GM18870 (cell line): ENCODE measurements at regions not wholly inside any gene's neighbourhood (a gene's known extent, or its start where the extent isn't known, plus 50 kb on each side); places are given as distances from the start of the nearest gene placed in this dataset.
"Not testable (repeated sequence)": the region's sequence is repeated elsewhere in the genome, so short reads cannot be mapped to it uniquely, and the experiment has no call there.

Experiments used
- ATAC-seq: cut with Tn5 transposase; IDR thresholded peaks from one replicate; pipeline ENCODE4 v1.9.1; 2021; ENCODE audit warnings: moderate library complexity; ENCODE audit not compliant: unreplicated experiment

DNA sequence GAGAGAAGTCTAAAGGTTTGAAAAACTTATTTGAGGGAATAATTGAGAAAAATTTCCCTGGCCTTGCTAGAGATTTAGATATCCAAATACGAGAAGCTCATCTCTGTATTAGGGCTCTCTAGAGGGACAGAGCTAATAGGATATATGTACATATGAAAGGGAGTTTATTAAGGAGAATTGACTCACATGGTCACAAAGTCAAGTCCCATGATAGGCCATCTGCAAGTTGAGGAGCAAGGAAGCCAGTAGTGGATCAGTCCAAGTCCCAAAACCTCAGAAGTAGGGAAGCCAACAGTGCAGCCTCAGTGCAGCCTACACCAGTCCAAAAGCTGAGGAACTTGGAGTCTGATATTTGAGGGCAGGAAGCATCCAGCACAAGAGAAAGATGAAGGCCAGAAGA is 126.7 kb downstream of the PJA2 start:
- ATAC-seq = not testable (repeated sequence)

DNA sequence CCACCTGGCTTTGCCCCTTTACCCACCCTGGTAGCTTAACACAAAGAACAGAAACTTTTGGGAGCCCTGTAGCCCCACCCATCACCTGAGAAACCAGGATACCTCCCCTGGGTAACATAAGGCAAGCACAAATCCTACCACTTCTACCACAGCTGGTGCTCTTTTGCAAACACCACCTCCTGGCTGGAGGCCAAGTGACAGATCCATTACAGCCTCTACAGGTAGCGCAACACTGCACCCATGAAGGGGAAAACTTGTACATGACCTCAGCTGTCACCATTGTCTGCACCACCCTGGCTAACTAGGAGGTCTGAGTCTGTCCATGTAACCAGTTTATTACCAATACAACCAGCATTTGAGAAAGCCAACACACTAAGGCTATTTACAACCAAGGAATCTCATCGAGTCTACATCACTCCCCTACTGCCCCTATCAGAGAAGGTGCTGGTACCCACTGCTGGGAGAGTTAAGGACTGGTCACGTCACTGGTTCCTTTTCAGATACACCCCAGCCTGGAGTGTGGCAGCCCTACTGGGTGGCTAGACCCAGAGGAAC is 128.6 kb downstream of the PJA2 start:
- no peak for ATAC-seq

DNA sequence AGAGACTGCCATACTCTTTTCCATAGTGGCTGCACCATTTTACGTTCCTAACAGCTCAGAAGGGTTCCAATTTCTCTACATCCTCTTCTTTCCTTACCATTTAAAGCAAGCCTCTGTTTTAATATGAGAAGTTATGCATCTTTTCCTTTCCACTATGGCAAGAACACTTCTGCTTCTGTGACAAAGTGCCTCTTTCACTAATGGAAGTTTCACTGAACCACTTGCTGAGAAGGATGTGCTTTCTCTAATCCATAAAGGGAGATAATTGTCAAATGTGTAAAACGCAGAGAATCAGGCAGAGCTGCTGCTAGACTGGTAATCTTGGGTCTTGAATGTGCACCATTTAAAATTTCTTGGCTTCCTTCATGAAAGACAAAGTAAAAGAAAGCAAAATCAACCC is 131.6 kb downstream of the PJA2 start:
- no peak for ATAC-seq

DNA sequence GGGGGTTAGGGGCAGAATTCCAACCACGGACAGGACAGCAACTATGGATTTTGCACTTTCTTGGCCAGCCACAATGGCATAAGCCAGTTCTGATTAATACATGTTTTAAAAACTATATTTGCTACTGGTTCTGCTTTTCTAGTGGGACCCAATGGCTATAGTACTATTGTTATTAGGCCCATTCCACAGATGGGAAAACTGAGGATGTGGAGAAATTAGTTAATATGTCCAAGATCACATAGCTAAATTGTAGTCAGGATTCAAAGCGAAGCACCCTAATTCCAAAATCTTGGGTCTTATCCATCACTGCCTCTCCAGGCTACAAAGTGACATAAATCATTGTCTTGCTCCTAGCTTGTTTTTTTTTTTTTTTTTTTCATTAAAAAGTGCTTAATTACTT is 133.9 kb downstream of the PJA2 start:
- no peak for ATAC-seq

DNA sequence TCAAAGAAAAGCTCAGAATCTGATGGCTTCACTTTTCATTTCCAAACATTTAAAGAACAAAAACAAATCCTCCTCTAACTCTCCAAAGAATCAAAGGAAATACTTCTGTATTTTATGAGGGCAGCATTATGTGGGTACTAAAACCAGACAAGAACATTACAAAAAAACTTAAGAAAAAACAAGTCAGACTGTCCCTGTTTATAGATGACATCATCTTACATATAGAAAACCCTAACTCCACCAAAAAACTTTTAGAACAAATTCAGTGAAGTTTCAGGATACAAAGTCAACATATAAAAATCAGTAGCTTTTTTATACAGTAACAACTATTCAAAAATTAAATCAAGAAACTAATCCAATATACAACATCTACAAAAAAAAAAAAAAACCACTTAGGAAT is 136.2 kb downstream of the PJA2 start:
- no peak for ATAC-seq

DNA sequence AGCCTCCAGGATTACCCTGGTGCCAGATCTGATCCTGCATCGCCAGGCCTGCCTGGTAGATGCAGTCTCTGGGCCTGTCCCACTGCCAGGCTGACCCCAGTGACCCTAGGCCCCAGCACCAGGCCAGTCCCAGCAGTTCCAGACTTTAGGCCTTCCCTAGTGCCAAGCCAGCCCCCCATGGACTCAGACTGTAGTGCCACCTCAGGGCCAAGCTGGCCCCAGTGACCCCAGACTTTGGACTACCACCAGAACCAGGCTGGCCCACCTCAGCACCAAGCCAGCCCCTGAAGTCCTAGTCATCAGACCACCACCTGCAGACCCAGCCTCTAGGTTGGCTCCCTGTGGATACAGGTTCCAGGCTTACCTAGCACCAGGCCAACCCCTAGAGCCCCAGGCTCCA is 142.5 kb downstream of the PJA2 start:
- ATAC-seq = no peak

DNA sequence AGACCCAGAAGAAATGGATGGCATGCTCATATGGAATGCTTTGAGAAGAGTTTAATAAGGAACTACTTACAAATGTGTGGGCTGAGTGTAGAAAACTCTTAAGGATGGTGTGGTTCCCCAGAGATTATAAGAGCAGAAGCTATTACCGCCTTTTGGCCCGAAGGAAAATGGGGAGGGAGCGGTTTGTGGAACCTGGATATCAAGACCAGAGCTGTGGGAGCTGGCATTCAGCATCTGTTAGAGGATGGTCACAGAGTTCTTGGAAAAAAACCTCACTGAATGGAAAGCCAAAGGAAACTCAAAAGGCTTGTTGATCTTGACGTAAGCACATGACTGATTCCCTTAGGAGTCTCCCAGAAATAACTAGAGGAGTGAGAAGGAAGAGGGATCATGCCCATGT is 151.0 kb downstream of the PJA2 start:
- ATAC-seq = no peak

DNA sequence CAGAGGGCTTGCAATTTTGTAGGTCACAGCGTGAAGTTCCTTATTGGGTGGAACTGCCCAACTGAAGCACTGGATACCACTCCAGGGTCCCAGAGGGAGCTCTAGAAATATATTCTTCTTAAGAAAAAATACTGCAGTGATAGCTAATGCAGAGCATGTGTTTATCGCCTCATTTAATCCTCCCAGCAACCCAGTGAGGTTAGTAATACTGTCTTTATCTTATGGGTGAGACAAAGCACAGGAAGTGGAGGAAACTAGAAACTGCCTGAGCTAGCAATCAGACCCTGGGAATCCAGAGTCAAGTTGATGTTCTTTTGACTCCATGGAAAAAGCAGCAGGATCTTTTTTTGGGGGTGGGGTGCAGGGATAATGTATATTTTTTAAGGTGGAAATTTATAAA is 153.3 kb downstream of the PJA2 start:
- no peak for ATAC-seq

DNA sequence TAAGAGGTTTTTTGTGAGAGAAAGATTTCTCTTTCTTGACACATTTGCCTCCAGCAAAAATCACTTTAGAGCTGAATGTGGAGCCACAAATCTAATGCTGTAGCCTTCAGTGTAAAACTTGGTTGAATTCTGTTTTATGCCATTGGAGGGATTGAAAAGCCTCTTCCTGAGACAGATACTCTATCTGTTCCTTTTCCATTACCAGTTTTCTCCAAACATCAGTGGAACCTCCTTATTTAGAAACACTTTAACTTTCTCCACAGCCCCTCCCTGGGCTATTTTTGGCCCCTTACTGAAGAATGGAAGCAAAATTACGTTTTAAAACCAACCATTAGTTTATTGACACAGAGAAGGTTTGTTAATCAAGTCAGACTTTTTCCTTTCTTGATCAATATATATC is 155.3 kb downstream of the PJA2 start:
- ATAC-seq = no peak

DNA sequence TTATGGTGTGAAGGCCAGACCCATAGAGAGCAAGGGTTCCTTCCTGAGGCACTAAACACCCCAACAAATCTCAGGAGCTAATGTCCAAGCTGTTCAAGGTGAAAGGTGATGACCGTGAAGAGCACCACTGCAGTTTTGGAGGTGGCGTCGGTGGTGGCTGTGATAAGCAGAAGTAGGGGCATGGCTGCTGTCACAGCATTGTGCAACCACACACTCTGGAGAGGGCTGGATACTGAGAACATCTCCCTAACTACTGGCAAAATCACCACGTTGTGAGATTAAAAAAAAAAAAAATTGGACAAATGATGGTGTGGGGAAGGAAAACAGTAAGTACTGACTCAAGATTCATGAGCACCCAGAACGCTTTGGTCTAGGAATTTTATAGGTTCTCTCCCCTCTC is 156.5 kb downstream of the PJA2 start:
- no peak for ATAC-seq

DNA sequence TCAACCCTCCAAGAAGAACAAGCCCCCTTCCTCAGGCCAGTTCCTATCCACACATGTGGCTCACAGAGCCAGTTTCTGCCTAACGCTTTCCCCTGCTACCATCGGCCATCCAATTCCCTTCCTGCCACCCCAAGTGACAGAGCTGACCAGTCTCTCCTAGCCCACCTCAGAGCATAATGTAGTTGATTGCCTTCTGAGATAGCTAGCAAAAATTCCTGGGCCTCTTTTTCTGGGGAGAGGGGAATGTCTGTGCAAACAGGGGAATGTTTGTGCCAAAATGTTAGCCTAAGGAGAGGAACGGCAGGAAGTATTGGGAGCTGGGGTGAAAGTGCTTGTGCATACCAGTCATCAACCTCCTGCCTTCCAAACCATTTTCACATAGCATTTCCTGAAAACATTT is 157.0 kb downstream of the PJA2 start:
- no peak for ATAC-seq

DNA sequence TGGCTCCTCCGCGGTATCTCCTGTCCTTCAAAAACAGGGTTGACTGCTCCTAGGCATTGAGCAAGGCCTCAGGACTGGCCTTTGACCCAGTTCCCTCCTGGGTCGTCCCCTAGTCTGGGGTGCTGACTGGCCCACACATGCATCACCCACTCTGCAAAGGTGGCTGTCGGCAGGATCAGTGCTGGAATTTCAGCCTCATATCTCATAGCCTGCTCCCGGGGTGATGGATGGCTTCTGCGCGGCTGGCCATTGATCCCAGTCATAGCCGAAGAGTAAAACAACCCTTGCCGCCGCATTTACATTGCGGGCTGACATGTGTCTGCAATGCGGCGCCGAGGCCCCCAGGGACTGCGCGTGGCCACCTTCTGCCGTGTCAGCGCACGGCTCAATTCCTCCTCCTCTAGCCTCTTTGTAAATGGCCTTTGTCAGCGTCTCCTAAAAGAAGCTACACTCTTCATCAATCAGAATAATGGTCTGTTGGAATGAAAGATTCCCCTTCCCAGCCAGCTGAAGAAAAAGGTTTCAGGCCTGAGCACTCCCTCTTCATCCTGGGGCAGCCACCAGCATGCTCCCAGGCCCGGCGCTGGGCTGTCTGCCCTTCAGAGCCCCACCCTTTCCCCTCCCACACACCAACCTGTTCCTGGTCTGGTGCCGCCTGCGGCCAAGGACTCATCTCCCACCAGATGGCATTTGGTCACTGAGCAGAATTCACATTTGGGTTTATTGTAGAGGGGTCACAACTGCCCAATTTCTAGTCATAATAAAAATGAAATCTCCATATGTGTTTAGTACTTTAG is 159.0 kb downstream of the PJA2 start:
- ATAC-seq = no peak

DNA sequence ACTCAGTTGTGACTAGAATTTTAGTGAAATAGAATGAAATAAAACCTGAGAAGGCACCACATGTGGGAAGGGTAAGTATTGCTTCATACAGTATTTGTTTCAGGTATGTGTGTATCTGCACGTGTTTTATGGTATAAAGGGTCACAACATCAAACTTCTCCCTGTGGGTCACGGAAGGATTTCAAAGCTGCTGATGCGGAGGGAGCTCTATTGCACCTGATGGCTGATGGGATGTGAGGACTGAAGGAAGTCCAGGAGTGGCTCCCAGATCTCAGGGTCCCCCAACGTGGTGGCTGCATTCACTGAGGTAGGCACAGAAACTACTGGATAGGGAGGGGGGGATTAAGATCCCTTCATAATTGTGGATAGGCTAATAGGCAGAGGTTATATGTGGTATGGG is 159.7 kb downstream of the PJA2 start:
- ATAC-seq = no peak

DNA sequence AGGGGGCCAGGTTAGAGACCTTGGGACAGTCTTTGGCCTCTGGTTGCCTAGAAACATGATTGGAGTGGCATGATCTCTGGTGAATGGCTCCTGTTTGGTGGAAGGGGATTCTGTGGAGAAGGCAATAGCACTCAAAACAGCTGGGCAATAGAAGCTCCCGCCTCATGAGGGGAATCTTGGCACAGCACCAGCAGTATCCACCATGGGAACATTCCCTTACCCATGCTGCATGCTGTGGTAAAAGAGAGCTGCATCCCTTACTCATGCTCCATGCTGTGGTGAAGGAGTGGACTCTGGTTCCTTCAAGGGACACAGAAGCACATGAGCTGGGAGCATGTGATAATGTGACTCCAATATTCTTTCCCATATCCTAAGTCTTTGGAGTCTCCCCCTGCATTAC is 160.6 kb downstream of the PJA2 start:
- ATAC-seq = no peak

DNA sequence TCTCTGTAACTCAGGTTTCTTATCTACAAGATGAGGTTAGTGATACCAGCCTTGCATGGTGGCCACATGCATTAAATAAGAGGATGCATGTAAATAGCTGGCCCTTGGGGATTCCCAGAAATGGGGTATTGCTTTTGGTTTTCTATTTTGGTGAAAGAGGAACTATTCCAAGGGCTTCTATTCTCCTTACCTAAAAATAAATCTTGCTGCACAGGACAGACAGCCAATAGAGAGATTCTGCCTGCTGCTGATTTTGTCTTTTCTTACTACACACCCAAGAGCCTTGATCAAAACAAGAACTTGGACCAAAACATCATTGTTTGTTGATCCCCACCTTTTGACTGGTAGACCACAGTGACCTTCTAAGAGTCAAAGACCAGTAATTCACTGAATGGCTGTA is 161.8 kb downstream of the PJA2 start:
- ATAC-seq = peak; percentile 93

DNA sequence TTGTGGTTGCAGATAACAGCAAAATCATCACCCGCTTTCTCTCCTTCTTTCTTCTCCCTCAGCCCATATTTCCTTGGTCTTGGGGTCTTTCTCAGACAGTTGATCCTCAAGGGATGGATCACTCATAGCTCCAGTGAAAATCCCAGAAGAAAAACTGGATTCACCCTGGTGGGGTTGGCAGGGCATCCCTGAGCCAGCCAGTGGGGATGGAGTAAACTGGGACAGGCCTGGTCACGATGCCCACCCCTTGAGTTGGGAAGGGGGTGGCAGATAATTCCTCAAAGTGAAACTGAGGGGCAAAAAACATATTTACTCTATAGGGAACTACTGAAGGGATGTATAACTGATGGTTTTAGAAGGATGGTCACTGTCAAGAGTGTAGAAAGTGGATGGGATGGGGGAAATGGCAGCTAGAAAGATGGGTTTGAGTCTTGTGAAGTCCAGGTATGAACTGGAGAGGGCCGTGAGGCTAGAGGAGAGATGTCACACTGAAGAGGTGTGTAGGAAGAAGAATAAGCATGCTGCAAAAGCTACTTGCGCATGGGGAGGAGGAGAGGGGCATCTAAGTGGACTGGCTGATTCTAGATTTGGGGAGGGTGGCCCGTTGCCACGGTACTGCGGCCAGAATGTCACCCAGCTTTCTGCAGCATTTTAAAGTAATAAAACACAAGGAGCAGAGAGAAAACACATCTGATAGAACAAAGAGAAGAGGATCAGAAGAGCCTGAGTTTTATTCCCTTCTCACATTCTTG is 162.8 kb downstream of the PJA2 start:
- no peak for ATAC-seq
